Testis (tissue), 2 donors: ENCODE measurements at regions not wholly inside any gene's neighbourhood (a gene's known extent, or its start where the extent isn't known, plus 50 kb on each side); places are given as distances from the start of the nearest gene placed in this dataset.

Experiments used
- POLR2A ChIP-seq: fragments of 450-650 bp; IDR thresholded peaks from one replicate; pipeline ENCODE4 v1.6.1; 2017; ENCODE audit warnings: antibody characterized with exemption, mild to moderate bottlenecking, moderate library complexity
- TF ChIP-seq, protein P1 (sequence below), 3 experiments: fragments of 450-650 bp in 2 of 3; fragments of 200-600 bp in 1 of 3; sonication (generic) in 1 of 3; IDR thresholded peaks; one replicate each; pipeline ENCODE4 v1.5.1; 2016 to 2019; ENCODE audit warnings: antibody characterized with exemption in 3 of 3, mild to moderate bottlenecking in 2 of 3, moderate library complexity in 1 of 3

DNA sequence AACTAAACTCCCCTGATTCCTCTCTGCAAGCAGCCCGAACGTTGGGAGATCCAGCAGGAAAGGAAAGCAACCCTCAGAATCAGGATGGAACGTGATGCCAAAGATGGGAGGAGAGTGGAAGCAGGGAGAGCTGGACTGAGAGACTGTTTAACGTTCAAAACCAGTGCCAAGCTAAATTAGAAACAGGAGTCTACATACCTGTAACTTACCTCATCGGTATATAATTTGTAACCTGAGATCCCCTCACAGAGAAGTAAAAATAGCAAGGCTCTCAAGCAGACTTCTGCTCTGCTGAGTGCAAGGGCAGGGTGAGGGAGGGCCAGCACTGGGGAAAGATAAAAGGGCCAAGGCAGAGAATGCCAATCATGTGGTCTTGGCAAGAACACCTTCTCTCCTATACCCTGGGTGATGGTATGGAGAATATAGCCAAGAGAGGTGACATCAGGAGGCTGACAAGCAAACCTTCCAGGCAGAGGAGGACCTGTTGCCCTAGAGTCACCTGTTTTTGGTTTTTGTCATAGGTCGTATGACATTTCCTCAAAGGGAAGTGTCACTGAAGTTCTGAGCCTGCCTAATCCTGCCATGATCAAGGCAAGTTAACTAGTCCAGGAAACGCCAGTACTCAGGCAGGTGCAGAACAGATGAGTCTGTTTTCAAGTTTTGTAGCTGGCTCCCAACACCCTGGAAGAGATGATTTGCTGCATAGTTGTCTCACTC lies 472.0 kb downstream of the NFIB start:
- no peak for TF ChIP-seq POLR2A
- TF ChIP-seq, protein P1, sequence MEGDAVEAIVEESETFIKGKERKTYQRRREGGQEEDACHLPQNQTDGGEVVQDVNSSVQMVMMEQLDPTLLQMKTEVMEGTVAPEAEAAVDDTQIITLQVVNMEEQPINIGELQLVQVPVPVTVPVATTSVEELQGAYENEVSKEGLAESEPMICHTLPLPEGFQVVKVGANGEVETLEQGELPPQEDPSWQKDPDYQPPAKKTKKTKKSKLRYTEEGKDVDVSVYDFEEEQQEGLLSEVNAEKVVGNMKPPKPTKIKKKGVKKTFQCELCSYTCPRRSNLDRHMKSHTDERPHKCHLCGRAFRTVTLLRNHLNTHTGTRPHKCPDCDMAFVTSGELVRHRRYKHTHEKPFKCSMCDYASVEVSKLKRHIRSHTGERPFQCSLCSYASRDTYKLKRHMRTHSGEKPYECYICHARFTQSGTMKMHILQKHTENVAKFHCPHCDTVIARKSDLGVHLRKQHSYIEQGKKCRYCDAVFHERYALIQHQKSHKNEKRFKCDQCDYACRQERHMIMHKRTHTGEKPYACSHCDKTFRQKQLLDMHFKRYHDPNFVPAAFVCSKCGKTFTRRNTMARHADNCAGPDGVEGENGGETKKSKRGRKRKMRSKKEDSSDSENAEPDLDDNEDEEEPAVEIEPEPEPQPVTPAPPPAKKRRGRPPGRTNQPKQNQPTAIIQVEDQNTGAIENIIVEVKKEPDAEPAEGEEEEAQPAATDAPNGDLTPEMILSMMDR (IDR thresholded peaks at IDR 0.05), result no peak
